ENCODE measurements at regions not wholly inside any gene's neighbourhood (a gene's known extent, or its start where the extent isn't known, plus 50 kb on each side); places are given as distances from the start of the nearest gene placed in this dataset.

- DNase-seq (ENCODE audit: low read depth, low spot score) (no peak), ATAC-seq (no peak)
- Histone ChIP-seq H3K27ac (ENCODE audit: low read length) (no peak overlapping the region), H3K36me3 (ENCODE audit: control insufficient read depth, insufficient read depth, low read length) (no peaks in the 10 kb centered on the region), H3K27me3 (ENCODE audit: control insufficient read depth, insufficient read depth, low read length) (no peaks in the 10 kb centered on the region), H3K4me3 (ENCODE audit: low read depth in 2 of 2, low read length in 2 of 2) (no peak overlapping the region), H3K4me1 (ENCODE audit: control insufficient read depth, insufficient read depth, low read length) (no peaks in the 10 kb centered on the region), H3K9me3 (ENCODE audit: control insufficient read depth, insufficient read depth, low read depth, low read length) (no peaks in the 10 kb centered on the region)
- no peak for TF ChIP-seq REST (IDR thresholded peaks at IDR 0.05; ENCODE audit: insufficient read depth in 1 of 2, low read depth in 2 of 2, low read length in 1 of 2)
- TF ChIP-seq TCF7L2 (IDR thresholded peaks at IDR 0.05; ENCODE audit: low read depth, low read length): no peak
- no peak for TF ChIP-seq POLR2AphosphoS5 (IDR thresholded peaks at IDR 0.05; ENCODE audit: low read depth, low read length)
- no peak for TF ChIP-seq CTCF (IDR thresholded peaks at IDR 0.05)
- TF ChIP-seq SIN3A (IDR thresholded peaks at IDR 0.05; ENCODE audit: borderline replicate concordance, insufficient read depth, low read depth, low read length): no peak
- in situ Hi-C loops (cut with HindIII; ENCODE audit: low pct_unique_long_range_greater_than_20kb, low sequenced_read_pairs) (no loop called here), intact Hi-C loops (cut with micrococcal nuclease; ENCODE audit: unreplicated experiment) (no loop called here)
- POLR2A ChIA-PET: no interaction called here
- BruUV-seq (replicated peaks): no TSS peak
- CTCF ChIA-PET: no interaction called here
Measured at GRCh38 chr9:115980502-115980901, 173.1 kb upstream of the PAPPA start.

GRCh38 chr9:115980976-115981375, 172.6 kb upstream of the PAPPA start:
- H3K27me3 ChIP-seq (ENCODE audit: control insufficient read depth, insufficient read depth, low read length): no peaks in the 10 kb centered on the region
- no peak for DNase-seq (ENCODE audit: low read depth, low spot score)
- H3K4me1 ChIP-seq (ENCODE audit: control insufficient read depth, insufficient read depth, low read length): no peaks in the 10 kb centered on the region
- H3K36me3 ChIP-seq (ENCODE audit: control insufficient read depth, insufficient read depth, low read length): no peaks in the 10 kb centered on the region
- intact Hi-C loops (cut with micrococcal nuclease; ENCODE audit: unreplicated experiment) (no loop called here), in situ Hi-C loops (cut with HindIII; ENCODE audit: low pct_unique_long_range_greater_than_20kb, low sequenced_read_pairs) (no loop called here)
- POLR2A ChIA-PET: no interaction called here
- CTCF ChIA-PET: no interaction called here
- H3K4me3 ChIP-seq (ENCODE audit: low read depth in 2 of 2, low read length in 2 of 2): no peak overlapping the region
- H3K9me3 ChIP-seq (ENCODE audit: control insufficient read depth, insufficient read depth, low read depth, low read length): no peaks in the 10 kb centered on the region
- no peak for TF ChIP-seq CTCF (IDR thresholded peaks at IDR 0.05)
- no peak for TF ChIP-seq TCF7L2 (IDR thresholded peaks at IDR 0.05; ENCODE audit: low read depth, low read length)
- no peak for TF ChIP-seq REST (IDR thresholded peaks at IDR 0.05; ENCODE audit: insufficient read depth in 1 of 2, low read depth in 2 of 2, low read length in 1 of 2)
- no peak for TF ChIP-seq SIN3A (IDR thresholded peaks at IDR 0.05; ENCODE audit: borderline replicate concordance, insufficient read depth, low read depth, low read length)
- TF ChIP-seq POLR2AphosphoS5 (IDR thresholded peaks at IDR 0.05; ENCODE audit: low read depth, low read length): no peak
- no peak for ATAC-seq
- BruUV-seq (replicated peaks): no TSS peak
- H3K27ac ChIP-seq (ENCODE audit: low read length): no peak overlapping the region
